ENCODE measurements at regions not wholly inside any gene's neighbourhood (a gene's known extent, or its start where the extent isn't known, plus 50 kb on each side); places are given as distances from the start of the nearest gene placed in this dataset.
"Not testable (repeated sequence)": the region's sequence is repeated elsewhere in the genome, so short reads cannot be mapped to it uniquely, and the experiment has no call there.

DNA sequence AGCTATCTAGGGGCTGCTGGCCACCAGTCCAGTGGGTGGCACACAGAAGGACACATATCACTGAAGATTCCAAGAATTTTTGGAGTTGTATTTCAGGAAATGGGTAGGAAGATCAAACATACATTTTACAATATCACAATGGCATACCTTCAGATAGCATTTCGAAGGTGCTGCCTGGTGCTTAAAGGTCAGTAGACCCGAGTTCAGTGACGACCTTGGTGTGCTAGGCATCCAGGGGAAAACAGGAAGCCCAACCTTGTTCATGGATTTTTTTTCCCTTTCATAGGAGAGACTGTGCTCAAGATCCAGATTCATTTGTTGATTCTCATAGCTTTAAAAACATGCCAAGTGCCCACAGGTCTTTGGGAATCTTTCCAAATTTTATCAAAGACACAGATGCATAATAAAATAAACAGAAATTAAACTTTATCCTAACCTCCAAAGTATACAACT lies 51.0 kb upstream of the RCBTB2 start:
- DNase-seq (ENCODE audit: low spot score) = no peak

DNA sequence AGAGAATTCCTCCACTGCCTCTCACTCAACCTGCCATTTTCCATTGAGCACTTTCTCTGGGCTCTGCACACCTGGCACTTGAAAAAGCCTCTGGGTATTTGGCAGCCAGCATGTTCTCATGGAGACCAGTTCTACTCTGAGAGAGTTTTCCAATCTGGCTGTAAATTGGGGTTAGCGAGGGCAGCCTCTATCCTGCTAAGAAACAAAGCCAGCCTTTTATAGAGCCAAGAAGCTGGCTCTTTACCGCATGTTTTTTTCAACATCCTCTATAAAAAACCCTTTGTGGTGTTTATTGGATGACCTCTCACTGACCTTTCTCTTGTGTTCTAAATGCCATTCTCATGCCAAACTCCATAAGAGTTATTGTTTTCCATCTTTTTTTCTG lies 52.6 kb upstream of the RCBTB2 start:
- peak; percentile 94 for DNase-seq (ENCODE audit: low spot score)

DNA sequence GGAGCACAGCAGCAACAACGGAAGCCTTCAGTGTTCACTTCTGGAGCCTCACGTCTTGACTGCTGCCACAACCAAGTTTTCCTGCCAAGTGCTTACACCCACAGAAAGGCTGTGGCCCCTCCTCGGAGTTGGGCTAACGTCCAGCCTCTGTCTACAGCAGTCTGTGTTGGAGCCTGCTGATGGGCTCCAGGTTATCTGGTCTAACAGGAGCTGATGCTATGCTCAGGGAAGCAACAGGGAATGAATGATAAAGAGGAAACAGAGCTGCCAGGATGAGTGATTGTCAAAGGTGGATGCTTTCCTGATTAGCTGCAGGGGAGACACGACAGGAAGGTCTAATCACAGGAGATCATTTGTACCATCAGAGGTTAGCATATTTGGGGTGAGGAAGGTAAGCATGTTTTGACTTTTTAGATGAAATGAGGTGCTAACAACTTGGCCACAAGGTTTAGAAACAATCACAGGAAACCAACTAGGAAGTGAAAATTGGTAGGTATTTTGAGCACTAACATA lies 53.8 kb upstream of the RCBTB2 start:
- no peak for DNase-seq (ENCODE audit: low spot score)

GRCh38 chr13:48588120-48588519 lies 55.2 kb upstream of the RCBTB2 start:
- no peak for DNase-seq (ENCODE audit: low spot score)

- no peak for DNase-seq (ENCODE audit: low spot score)
Observed at GRCh38 chr13:48590141-48590901, 57.4 kb upstream of the RCBTB2 start.

DNA sequence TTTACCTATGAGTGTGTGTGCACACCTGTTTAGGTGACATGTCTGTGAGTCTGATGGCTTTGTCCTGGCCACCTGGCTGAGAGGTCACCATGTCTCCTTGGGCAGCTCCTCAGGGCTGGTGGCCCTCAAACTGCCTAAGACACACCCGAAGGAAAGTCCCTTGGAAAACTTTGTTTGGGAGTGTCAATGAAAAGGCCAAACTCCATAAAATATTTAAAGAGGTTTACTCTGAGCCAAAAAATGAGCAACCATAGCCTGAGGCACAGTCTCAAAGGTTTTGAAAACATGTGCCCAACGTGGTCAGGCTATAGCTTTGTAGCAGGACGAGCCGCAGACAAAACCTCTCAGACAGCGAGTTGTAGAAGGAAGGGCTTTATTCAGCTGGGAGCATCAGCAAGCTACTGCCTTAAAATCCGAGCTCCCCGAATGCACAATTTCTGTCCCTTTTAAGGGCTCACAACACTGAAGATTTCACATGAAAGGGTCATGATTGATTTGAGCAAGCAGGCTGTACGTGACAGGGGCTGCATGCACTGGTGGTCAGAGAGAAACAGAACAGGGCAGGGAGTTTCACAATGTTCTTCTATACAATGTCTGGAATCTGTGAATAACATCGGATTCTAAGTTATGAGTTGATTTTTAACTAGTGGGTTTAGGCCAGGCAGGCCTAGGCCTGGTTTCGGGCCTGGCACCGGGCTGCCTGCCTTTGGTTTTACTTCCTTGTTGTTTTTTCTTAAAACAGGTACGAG lies 58.4 kb upstream of the RCBTB2 start:
- DNase-seq (ENCODE audit: low spot score) = not testable (repeated sequence)

DNA sequence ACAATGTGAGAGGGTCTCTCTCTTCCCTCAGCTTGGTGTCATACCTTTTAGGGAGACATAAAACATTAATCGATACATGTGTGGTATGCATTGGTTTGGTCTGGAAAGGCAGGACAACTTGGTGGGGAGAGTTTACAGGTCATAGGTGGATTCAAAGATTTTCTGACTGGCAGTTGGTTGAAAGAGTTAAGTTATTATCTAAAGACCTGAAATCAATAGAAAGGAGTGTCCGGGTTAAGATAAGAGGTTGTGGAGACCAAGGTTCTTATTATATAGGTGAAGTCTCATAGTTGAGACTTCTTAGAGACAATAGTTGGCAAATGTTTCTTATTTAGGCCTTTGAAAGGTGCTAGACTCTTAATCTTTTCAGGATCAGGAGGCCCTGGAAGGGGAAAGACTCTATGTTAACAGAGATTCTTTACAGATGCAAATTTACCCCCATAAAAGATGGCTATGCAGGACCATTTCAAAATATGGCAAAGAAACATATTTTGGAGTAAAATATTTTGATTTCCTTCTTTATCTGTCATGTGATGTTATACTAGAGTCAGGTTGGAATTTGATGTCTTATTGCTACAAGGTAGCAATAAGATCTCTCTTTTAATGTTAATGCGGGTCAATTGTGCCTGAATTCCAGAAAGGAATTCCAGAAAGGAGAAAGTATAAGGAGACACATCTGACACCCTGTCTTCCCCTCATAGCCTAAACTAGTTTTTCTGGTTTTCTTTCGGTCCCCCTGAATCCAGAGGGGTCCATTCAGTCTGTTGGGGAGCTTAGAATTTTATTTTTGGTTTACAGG lies 59.2 kb upstream of the RCBTB2 start:
- no peak for DNase-seq (ENCODE audit: low spot score)

GRCh38 chr13:48592688-48593049 lies 59.8 kb upstream of the RCBTB2 start:
- no peak for DNase-seq (ENCODE audit: low spot score)

- no peak for DNase-seq (ENCODE audit: low spot score)
Observed at GRCh38 chr13:48593536-48593935, 60.2 kb upstream of the CYSLTR2 start.

GRCh38 chr13:48594096-48594815 lies 59.5 kb upstream of the CYSLTR2 start:
- DNase-seq (ENCODE audit: low spot score) = no peak

- DNase-seq (ENCODE audit: low spot score) = peak; percentile 63
Observed at GRCh38 chr13:48595431-48596429, 58.0 kb upstream of the CYSLTR2 start.

GRCh38 chr13:48600374-48601364 lies 53.1 kb upstream of the CYSLTR2 start:
- no peak for DNase-seq (ENCODE audit: low spot score)

DNA sequence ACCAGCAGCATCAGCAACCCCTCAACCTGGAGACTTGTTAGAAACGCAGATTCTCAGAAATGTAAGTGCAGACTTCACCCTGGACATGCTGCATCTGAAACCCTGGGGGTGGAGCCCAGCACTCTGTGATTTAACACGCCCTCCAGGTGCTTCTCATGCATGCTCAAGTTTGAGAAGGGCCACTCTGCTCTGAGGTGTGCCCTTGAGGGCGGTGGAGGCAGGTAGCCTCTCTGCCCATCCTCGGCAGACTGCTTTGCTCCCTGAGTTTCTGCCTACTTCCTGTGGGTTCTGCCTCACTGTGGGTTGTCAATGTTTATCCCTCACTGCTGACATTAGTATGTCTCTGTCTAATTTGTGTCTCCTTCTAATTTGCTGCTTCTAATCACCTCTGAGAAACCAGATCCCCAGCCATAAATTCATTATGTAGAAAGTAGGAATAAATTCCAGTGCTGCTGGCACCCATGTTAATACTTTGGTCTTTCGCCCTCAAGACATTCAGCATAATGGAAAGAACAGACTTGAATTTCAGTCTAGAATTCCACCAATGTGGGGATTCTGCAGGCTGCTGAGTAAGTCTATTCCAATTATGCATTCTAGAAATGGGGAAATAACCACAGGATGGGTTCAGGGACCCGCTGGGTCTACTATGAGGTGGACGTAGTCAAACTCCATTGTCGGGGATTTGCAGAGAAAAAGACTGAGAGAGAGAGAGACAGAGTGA lies 51.3 kb upstream of the CYSLTR2 start:
- DNase-seq (ENCODE audit: low spot score) = no peak

DNA sequence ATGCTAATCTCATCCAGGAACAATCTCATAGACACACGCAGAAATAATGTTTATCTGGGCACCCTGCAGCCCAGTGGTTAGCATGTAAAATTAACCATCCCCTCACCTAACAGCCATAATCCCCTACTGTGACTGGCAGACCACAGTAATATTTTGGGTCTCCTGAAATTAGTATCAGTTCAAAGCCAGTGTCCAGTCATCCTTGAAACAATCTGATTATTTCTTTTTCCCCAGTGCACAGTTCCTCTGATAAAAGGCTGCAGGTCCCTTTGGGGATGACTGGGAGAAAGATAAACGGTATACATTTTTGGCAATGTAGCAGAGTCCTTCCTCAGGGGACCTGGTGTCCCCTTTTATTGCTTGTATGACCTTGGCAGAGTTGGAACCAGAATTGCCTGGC lies 50.4 kb upstream of the CYSLTR2 start:
- DNase-seq (ENCODE audit: low spot score) = no peak

Measured in COLO829 (cell line).